CD4-positive, alpha-beta T cell treated with Interleukin-12 subunit alpha and Interleukin-12 subunit beta, for 1 hour (primary cell): ENCODE measurements at regions not wholly inside any gene's neighbourhood (a gene's known extent, or its start where the extent isn't known, plus 50 kb on each side); places are given as distances from the start of the nearest gene placed in this dataset.

Experiments used
- DNase-seq: peaks from one replicate; pipeline ENCODE4 v3.0.0-alpha.2; 2020

- peak; percentile 61 for DNase-seq
Observed at GRCh38 chr13:26929971-26930730, 169.6 kb upstream of the GPR12 start.

GRCh38 chr13:26927511-26927910 lies 166.9 kb upstream of the GPR12 start:
- DNase-seq = no peak

GRCh38 chr13:26926371-26926770 lies 165.8 kb upstream of the GPR12 start:
- DNase-seq = no peak

GRCh38 chr13:26923824-26924605 lies 163.4 kb upstream of the GPR12 start:
- no peak for DNase-seq

- no peak for DNase-seq
Observed at GRCh38 chr13:26921918-26922317, 161.3 kb upstream of the GPR12 start.

- no peak for DNase-seq
Observed at GRCh38 chr13:26920614-26921355, 160.2 kb upstream of the GPR12 start.

- no peak for DNase-seq
Observed at GRCh38 chr13:26919732-26920131, 159.1 kb upstream of the GPR12 start.

GRCh38 chr13:26919311-26919710 lies 158.7 kb upstream of the GPR12 start:
- DNase-seq = no peak

GRCh38 chr13:26914624-26915023 lies 154.0 kb upstream of the GPR12 start:
- peak; percentile 4 for DNase-seq

- no peak for DNase-seq
Observed at GRCh38 chr13:26914148-26914547, 153.6 kb upstream of the GPR12 start.

- no peak for DNase-seq
Observed at GRCh38 chr13:26910754-26911465, 150.3 kb upstream of the GPR12 start.

GRCh38 chr13:26909477-26909876 lies 148.9 kb upstream of the GPR12 start:
- no peak for DNase-seq

GRCh38 chr13:26908126-26908525 lies 147.5 kb upstream of the GPR12 start:
- no peak for DNase-seq

GRCh38 chr13:26899202-26899601 lies 138.6 kb upstream of the GPR12 start:
- no peak for DNase-seq

- DNase-seq = no peak
Observed at GRCh38 chr13:26897706-26898550, 137.3 kb upstream of the GPR12 start.

- DNase-seq = no peak
Observed at GRCh38 chr13:26896986-26897668, 136.5 kb upstream of the GPR12 start.

GRCh38 chr13:26895808-26896466 lies 135.4 kb upstream of the GPR12 start:
- DNase-seq = no peak

- no peak for DNase-seq
Observed at GRCh38 chr13:26895081-26895807, 134.7 kb upstream of the GPR12 start.

- DNase-seq = no peak
Observed at GRCh38 chr13:26888632-26889031, 128.0 kb upstream of the GPR12 start.

- no peak for DNase-seq
Observed at GRCh38 chr13:26887594-26887993, 127.0 kb upstream of the GPR12 start.
